Nephron (organoid): ENCODE measurements at regions not wholly inside any gene's neighbourhood (a gene's known extent, or its start where the extent isn't known, plus 50 kb on each side); places are given as distances from the start of the nearest gene placed in this dataset.

Experiments used
- H3K27ac Mint-ChIP-seq, 3 experiments: 2 replicates each; pipeline ENCODE4 v1.8.0; 2020; ENCODE audit warnings: mixed read lengths in 3 of 3, mild to moderate bottlenecking in 2 of 3, moderate library complexity in 1 of 3
- H3K27me3 Mint-ChIP-seq: 2 replicates; pipeline ENCODE4 v1.8.0; 2021; ENCODE audit warnings: low read depth, mild to moderate bottlenecking, moderate library complexity, mixed read lengths
- H3K36me3 Mint-ChIP-seq: 2 replicates; pipeline ENCODE4 v1.8.0; 2020; ENCODE audit warnings: low read depth, mixed read lengths
- H3K4me1 Mint-ChIP-seq: 2 replicates; pipeline ENCODE4 v1.8.0; 2020; ENCODE audit warnings: mixed read lengths
- H3K4me3 Mint-ChIP-seq, 3 experiments: 2 replicates each; pipeline ENCODE4 v1.8.0; 2020; ENCODE audit warnings: mild to moderate bottlenecking in 3 of 3, mixed read lengths in 3 of 3, moderate library complexity in 2 of 3
- H3K9me3 Mint-ChIP-seq: 2 replicates; pipeline ENCODE4 v1.8.0; 2020; ENCODE audit warnings: mixed read lengths
- TF ChIP-seq, protein P1 (sequence below), 3 experiments: fragments of 200-600 bp; sonication (generic); IDR thresholded peaks; one replicate each; pipeline ENCODE4 v1.5.0; 2021; ENCODE audit warnings: antibody characterized with exemption in 3 of 3; ENCODE audit not compliant: unreplicated experiment in 3 of 3

DNA sequence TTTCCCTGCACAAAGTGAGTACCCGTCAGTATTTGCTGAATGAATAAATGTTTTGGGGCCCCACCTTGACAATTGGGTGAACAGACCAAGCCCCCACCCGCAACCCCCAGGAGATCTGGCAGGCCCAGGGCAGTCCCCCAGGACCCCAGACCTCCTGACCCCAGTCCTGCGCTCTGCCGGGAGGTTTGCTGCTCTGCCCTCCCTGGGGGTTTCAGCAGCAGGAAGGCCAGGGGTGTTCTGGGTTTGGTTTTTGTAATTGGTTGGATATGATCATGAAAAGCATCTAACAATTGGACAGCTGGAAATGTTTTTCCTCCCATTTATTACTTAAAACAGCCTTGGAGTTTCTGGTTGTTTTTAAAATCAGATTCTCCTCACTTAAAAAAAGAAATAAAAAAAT is 193.8 kb downstream of the URI1 start:
- H3K27me3 Mint-ChIP-seq = no peaks in the 10 kb centered on the region
- TF ChIP-seq, protein P1, sequence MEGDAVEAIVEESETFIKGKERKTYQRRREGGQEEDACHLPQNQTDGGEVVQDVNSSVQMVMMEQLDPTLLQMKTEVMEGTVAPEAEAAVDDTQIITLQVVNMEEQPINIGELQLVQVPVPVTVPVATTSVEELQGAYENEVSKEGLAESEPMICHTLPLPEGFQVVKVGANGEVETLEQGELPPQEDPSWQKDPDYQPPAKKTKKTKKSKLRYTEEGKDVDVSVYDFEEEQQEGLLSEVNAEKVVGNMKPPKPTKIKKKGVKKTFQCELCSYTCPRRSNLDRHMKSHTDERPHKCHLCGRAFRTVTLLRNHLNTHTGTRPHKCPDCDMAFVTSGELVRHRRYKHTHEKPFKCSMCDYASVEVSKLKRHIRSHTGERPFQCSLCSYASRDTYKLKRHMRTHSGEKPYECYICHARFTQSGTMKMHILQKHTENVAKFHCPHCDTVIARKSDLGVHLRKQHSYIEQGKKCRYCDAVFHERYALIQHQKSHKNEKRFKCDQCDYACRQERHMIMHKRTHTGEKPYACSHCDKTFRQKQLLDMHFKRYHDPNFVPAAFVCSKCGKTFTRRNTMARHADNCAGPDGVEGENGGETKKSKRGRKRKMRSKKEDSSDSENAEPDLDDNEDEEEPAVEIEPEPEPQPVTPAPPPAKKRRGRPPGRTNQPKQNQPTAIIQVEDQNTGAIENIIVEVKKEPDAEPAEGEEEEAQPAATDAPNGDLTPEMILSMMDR (IDR thresholded peaks at IDR 0.05; ENCODE audit: unreplicated experiment in 3 of 3) = no peak
- no peaks in the 10 kb centered on the region for H3K9me3 Mint-ChIP-seq
- no peaks in the 10 kb centered on the region for H3K36me3 Mint-ChIP-seq
- H3K4me1 Mint-ChIP-seq = peaks cover 25% of the 10 kb centered on the region
- H3K27ac Mint-ChIP-seq = peak overlapping the region; percentile 56 to 81 (median 70)
- H3K4me3 Mint-ChIP-seq = no peak overlapping the region

GRCh38 chr19:30136611-30137195 is 194.7 kb downstream of the URI1 start:
- Mint-ChIP-seq H3K4me3 (no peak overlapping the region), H3K9me3 (no peaks in the 10 kb centered on the region), H3K27ac (peak overlapping the region; percentile 26 to 81 (median 56)), H3K4me1 (peaks cover 25% of the 10 kb centered on the region), H3K36me3 (no peaks in the 10 kb centered on the region), H3K27me3 (no peaks in the 10 kb centered on the region)
- TF ChIP-seq, protein P1 (IDR thresholded peaks at IDR 0.05; ENCODE audit: unreplicated experiment in 3 of 3) = no peak

DNA sequence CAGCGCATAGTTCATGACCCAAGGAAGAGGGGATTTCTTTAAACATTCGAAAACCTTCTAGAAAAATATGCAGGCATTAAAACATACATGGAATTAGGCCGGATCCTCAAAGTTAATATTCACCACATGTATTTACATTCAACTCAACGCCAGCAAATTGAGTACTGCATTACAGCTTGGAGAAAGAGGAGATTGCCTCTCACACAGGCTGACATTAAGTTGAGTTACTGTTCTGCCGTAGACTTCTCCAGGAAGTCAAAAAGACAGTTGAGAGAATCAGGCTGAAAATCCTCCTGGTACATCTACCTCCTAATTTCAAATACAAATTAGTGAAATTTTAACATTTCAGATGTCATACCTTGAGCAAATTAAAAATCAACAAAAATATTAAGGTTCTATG is 195.7 kb downstream of the URI1 start:
- H3K36me3 Mint-ChIP-seq = no peaks in the 10 kb centered on the region
- no peaks in the 10 kb centered on the region for H3K27me3 Mint-ChIP-seq
- no peaks in the 10 kb centered on the region for H3K9me3 Mint-ChIP-seq
- H3K27ac Mint-ChIP-seq = peak overlapping the region; percentile 41 to 78 (median 55)
- peaks cover 25% of the 10 kb centered on the region for H3K4me1 Mint-ChIP-seq
- H3K4me3 Mint-ChIP-seq = no peak overlapping the region
- TF ChIP-seq, protein P1 (IDR thresholded peaks at IDR 0.05; ENCODE audit: unreplicated experiment in 3 of 3) = no peak

DNA sequence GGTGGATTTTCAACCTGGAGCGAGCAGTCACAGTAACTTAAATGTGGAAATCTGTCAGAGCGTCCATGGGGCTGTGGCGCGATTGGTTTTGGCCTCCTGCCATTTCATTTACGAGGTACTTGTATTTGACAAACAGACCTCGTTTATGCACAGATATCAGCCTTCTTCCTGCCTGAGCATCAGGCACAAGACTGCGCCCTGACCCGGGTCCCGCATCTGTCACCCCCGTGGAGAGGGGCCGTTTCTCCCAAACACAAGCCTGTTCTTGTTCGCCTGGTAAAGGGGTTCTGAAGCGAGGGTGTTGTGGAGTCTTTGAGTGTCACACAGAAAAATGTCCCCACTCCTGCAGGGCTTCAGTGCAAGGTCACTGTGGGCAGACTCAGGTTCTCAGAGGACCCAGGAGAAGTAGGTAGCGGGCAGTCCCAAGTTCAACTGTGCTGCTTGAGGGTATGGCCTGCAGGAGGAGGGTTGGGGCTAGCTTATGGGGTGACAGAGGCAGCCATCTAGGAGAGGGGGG is 202.3 kb downstream of the URI1 start:
- Mint-ChIP-seq H3K4me1 (no peaks in the 10 kb centered on the region), H3K27ac (no peak overlapping the region), H3K4me3 (no peak overlapping the region), H3K9me3 (no peaks in the 10 kb centered on the region), H3K36me3 (no peaks in the 10 kb centered on the region), H3K27me3 (peaks cover 7% of the 10 kb centered on the region)
- TF ChIP-seq, protein P1 (IDR thresholded peaks at IDR 0.05; ENCODE audit: unreplicated experiment in 3 of 3) = no peak

- Mint-ChIP-seq H3K27me3 (peaks cover 7% of the 10 kb centered on the region), H3K9me3 (no peaks in the 10 kb centered on the region), H3K27ac (no peak overlapping the region), H3K36me3 (no peaks in the 10 kb centered on the region), H3K4me3 (no peak overlapping the region), H3K4me1 (no peaks in the 10 kb centered on the region)
- TF ChIP-seq, protein P1 (IDR thresholded peaks at IDR 0.05; ENCODE audit: unreplicated experiment in 3 of 3) = no peak
These were observed 202.8 kb downstream of the URI1 start for GRCh38 chr19:30144802-30145201.

- H3K27ac Mint-ChIP-seq = no peak overlapping the region
- TF ChIP-seq, protein P1 (IDR thresholded peaks at IDR 0.05; ENCODE audit: unreplicated experiment in 3 of 3) = no peak
- no peaks in the 10 kb centered on the region for H3K4me1 Mint-ChIP-seq
- H3K27me3 Mint-ChIP-seq = peaks cover 7% of the 10 kb centered on the region
- H3K9me3 Mint-ChIP-seq = no peaks in the 10 kb centered on the region
- H3K4me3 Mint-ChIP-seq = no peak overlapping the region
- H3K36me3 Mint-ChIP-seq = no peaks in the 10 kb centered on the region
These were observed 203.4 kb downstream of the URI1 start for GRCh38 chr19:30145467-30145866.
